ENCODE measurements at regions not wholly inside any gene's neighbourhood (a gene's known extent, or its start where the extent isn't known, plus 50 kb on each side); places are given as distances from the start of the nearest gene placed in this dataset.

- TF ChIP-seq, protein P1, sequence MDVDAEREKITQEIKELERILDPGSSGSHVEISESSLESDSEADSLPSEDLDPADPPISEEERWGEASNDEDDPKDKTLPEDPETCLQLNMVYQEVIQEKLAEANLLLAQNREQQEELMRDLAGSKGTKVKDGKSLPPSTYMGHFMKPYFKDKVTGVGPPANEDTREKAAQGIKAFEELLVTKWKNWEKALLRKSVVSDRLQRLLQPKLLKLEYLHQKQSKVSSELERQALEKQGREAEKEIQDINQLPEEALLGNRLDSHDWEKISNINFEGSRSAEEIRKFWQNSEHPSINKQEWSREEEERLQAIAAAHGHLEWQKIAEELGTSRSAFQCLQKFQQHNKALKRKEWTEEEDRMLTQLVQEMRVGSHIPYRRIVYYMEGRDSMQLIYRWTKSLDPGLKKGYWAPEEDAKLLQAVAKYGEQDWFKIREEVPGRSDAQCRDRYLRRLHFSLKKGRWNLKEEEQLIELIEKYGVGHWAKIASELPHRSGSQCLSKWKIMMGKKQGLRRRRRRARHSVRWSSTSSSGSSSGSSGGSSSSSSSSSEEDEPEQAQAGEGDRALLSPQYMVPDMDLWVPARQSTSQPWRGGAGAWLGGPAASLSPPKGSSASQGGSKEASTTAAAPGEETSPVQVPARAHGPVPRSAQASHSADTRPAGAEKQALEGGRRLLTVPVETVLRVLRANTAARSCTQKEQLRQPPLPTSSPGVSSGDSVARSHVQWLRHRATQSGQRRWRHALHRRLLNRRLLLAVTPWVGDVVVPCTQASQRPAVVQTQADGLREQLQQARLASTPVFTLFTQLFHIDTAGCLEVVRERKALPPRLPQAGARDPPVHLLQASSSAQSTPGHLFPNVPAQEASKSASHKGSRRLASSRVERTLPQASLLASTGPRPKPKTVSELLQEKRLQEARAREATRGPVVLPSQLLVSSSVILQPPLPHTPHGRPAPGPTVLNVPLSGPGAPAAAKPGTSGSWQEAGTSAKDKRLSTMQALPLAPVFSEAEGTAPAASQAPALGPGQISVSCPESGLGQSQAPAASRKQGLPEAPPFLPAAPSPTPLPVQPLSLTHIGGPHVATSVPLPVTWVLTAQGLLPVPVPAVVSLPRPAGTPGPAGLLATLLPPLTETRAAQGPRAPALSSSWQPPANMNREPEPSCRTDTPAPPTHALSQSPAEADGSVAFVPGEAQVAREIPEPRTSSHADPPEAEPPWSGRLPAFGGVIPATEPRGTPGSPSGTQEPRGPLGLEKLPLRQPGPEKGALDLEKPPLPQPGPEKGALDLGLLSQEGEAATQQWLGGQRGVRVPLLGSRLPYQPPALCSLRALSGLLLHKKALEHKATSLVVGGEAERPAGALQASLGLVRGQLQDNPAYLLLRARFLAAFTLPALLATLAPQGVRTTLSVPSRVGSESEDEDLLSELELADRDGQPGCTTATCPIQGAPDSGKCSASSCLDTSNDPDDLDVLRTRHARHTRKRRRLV (CRISPR knock-in tag; IDR thresholded peaks at IDR 0.05) = no peak
- TF ChIP-seq, protein P2, sequence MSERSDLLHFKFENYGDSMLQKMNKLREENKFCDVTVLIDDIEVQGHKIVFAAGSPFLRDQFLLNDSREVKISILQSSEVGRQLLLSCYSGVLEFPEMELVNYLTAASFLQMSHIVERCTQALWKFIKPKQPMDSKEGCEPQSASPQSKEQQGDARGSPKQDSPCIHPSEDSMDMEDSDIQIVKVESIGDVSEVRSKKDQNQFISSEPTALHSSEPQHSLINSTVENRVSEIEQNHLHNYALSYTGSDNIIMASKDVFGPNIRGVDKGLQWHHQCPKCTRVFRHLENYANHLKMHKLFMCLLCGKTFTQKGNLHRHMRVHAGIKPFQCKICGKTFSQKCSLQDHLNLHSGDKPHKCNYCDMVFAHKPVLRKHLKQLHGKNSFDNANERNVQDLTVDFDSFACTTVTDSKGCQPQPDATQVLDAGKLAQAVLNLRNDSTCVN (CRISPR knock-in tag; IDR thresholded peaks at IDR 0.05; ENCODE audit: borderline replicate concordance) = no peak
- no peak for TF ChIP-seq ELF4 (CRISPR knock-in tag; IDR thresholded peaks at IDR 0.05; ENCODE audit: borderline replicate concordance)
- no peak for TF ChIP-seq DNMT3B (CRISPR knock-in tag; conservative IDR thresholded peaks at IDR 0.05)
- no peak for TF ChIP-seq CAMTA2 (CRISPR knock-in tag; IDR thresholded peaks at IDR 0.05; ENCODE audit: borderline replicate concordance)
- TF ChIP-seq KDM6A (CRISPR knock-in tag; IDR thresholded peaks at IDR 0.05; ENCODE audit: low read depth) = no peak
- TF ChIP-seq RFX1 (IDR thresholded peaks at IDR 0.05) = no peak
- TF ChIP-seq ZNF121 (CRISPR knock-in tag; IDR thresholded peaks at IDR 0.05) = no peak
These were observed 533.3 kb downstream of the HACE1 start (continued) for GRCh38 chr6:104326173-104327001.

Data from HepG2 (cell line).